T-cell (primary cell): ENCODE measurements at regions not wholly inside any gene's neighbourhood (a gene's known extent, or its start where the extent isn't known, plus 50 kb on each side); places are given as distances from the start of the nearest gene placed in this dataset.
"Not testable (repeated sequence)": the region's sequence is repeated elsewhere in the genome, so short reads cannot be mapped to it uniquely, and the experiment has no call there.

Source experiments
- ATAC-seq, 4 experiments: fragments of 200-7000 bp in 3 of 4; fragments of 150-1000 bp in 1 of 4; cut with Tn5 transposase; replicated peaks in 1 of 4; 1 replicate in 3 of 4; 2 replicates in 1 of 4; pipeline ENCODE4 v1.10.0; 2021; ENCODE audit warnings: moderate library complexity in 3 of 4, mild to moderate bottlenecking in 2 of 4, moderate number of reproducible peaks in 1 of 4
- CTCF ChIA-PET, 2 donors: fragments of 300-600 bp; sonication (Branson Sonifier 250); formaldehyde crosslinking; loops; one replicate each; lab custom pipeline; 2022; ENCODE audit warnings: antibody characterized with exemption in 2 of 2; lab: Charles Lee
- POLR2A ChIA-PET, 2 donors: fragments of 300-600 bp; sonication (Branson Sonifier 250); formaldehyde crosslinking; loops; one replicate each; lab custom pipeline; 2022; ENCODE audit warnings: antibody characterized with exemption in 2 of 2; lab: Charles Lee
- DNase-seq, 35 experiments: peaks; one replicate each; pipeline versions ENCODE4 v3.0.0 to v3.0.0-alpha.2; 2013 to 2023
- H3K27ac ChIP-seq: one replicate; pipeline ENCODE4 v1.5.1; 2013; ENCODE audit warnings: low read length
- H3K27me3 ChIP-seq, 2 experiments: replicated peaks in 1 of 2; 1 replicate in 1 of 2; 2 replicates in 1 of 2; pipeline versions ENCODE4 v1.6.1 to v1.7.0; 2013; ENCODE audit warnings: low read length in 1 of 2, mixed read lengths in 1 of 2; ENCODE audit not compliant: control insufficient read depth in 2 of 2, insufficient read depth in 2 of 2; ENCODE audit errors: extremely low read depth in 1 of 2
- H3K36me3 ChIP-seq, 2 donors: 1 replicate in 1 of 2; 2 replicates in 1 of 2; pipeline versions ENCODE4 v1.6.1 to v1.7.0; 2013; ENCODE audit warnings: low read length in 1 of 2; ENCODE audit not compliant: control insufficient read depth in 2 of 2, insufficient read depth in 1 of 2; ENCODE audit errors: extremely low read depth in 1 of 2
- H3K4me1 ChIP-seq, 2 experiments: 1 replicate in 1 of 2; 2 replicates in 1 of 2; pipeline versions ENCODE4 v1.6.1 to v1.7.0; 2013; ENCODE audit warnings: low read length in 2 of 2, mixed read lengths in 1 of 2; ENCODE audit not compliant: insufficient read depth in 2 of 2, control insufficient read depth in 1 of 2; ENCODE audit errors: extremely low read depth in 1 of 2
- H3K4me3 ChIP-seq, 2 donors: 1 replicate in 1 of 2; 2 replicates in 1 of 2; pipeline versions ENCODE4 v1.5.1 to v1.7.0; 2013; ENCODE audit warnings: mild to moderate bottlenecking in 2 of 2, low read length in 1 of 2, moderate library complexity in 1 of 2; ENCODE audit not compliant: control insufficient read depth in 1 of 2; ENCODE audit errors: extremely low read depth in 1 of 2
- H3K9me3 ChIP-seq: 2 replicates; pipeline ENCODE4 v1.7.0; 2013
- H3K27ac Mint-ChIP-seq, 2 donors: one replicate each; pipeline ENCODE4 v1.8.0; 2020 to 2021; ENCODE audit warnings: mild to moderate bottlenecking in 2 of 2, mixed read lengths in 2 of 2
- H3K27me3 Mint-ChIP-seq, 2 donors: one replicate each; pipeline ENCODE4 v1.8.0; 2021 to 2022; ENCODE audit warnings: mixed read lengths in 2 of 2
- H3K36me3 Mint-ChIP-seq: one replicate; pipeline ENCODE4 v1.8.0; 2021; ENCODE audit warnings: mixed read lengths
- H3K4me1 Mint-ChIP-seq, 3 donors: one replicate each; pipeline ENCODE4 v1.8.0; 2020 to 2022; ENCODE audit warnings: mixed read lengths in 3 of 3, mild to moderate bottlenecking in 1 of 3
- H3K4me3 Mint-ChIP-seq, 3 donors: one replicate each; pipeline ENCODE4 v1.8.0; 2020 to 2022; ENCODE audit warnings: mild to moderate bottlenecking in 3 of 3, mixed read lengths in 3 of 3, moderate library complexity in 3 of 3
- H3K9me3 Mint-ChIP-seq, 3 donors: one replicate each; pipeline ENCODE4 v1.8.0; 2020 to 2022; ENCODE audit warnings: mixed read lengths in 3 of 3
- WGBS: methylation state at CpG from one replicate; pipeline ENCODE4 v1.1.5; 2013; ENCODE audit warnings: missing lambda C conversion rate; ENCODE audit not compliant: insufficient coverage; 5-methylcytosine and 5-hydroxymethylcytosine counted together

DNA sequence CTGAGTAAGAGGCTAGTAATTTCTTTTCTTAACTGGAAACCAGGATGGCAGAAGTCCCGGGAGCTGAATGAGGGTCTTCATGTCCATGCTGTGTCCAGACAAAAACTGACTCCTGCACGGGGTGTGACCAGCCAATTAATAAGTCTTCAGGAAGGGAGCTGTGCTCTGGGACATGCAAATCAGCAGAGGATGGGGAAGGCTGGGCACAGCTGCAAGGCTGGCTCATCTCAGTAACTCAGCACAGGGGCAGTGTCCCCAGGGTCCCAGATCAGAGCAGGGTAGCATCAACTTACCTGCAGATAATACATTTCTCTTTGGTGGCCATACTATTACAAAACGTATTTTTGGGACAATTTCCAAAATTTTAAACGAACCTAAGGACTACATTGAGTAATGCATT lies 595.6 kb downstream of the RPIA start:
- H3K4me1 ChIP-seq, H3K36me3 Mint-ChIP-seq, H3K9me3 ChIP-seq, H3K27ac Mint-ChIP-seq, H3K4me1 Mint-ChIP-seq, H3K4me3 Mint-ChIP-seq, DNase-seq, H3K27ac ChIP-seq, POLR2A ChIA-PET, H3K9me3 Mint-ChIP-seq, H3K27me3 ChIP-seq, ATAC-seq, H3K4me3 ChIP-seq, H3K36me3 ChIP-seq, CTCF ChIA-PET, H3K27me3 Mint-ChIP-seq: not testable (repeated sequence)
- WGBS: no CpG with 5 or more reads among the region's 4 CpGs

DNA sequence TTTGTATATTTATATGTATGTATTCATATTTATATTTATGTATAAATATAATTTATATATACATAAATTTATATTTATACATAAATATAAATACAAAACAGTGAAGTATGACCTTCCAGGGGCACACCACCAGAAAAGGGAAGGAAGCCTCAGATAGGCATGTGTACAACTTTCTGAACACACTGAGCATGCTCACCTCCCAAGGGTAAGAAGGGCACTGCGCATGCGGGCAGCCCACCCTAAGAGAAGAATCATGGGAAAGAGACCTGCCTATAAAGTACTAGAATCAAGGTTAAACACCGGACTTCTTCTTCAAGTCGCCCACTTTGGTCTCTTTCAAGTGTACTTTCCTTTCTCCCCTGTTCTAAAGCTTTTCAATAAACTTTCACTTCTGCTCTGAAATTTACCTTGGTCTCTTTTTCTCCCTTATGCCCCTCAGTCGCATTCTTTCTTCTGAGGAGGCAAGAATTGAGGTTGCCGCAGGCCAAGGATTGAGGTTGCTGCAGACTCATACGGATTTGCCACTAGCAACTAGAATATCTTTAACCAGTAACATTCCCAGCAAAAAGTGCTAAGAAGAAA lies 600.3 kb downstream of the RPIA start:
- H3K4me1 Mint-ChIP-seq, H3K4me1 ChIP-seq, H3K9me3 Mint-ChIP-seq, H3K27ac Mint-ChIP-seq, H3K36me3 ChIP-seq, DNase-seq, ATAC-seq, H3K36me3 Mint-ChIP-seq, H3K4me3 ChIP-seq, H3K27me3 ChIP-seq, H3K27me3 Mint-ChIP-seq, H3K9me3 ChIP-seq, H3K27ac ChIP-seq, POLR2A ChIA-PET, H3K4me3 Mint-ChIP-seq, CTCF ChIA-PET: not testable (repeated sequence)
- WGBS: no CpG with 5 or more reads among the region's 7 CpGs

DNA sequence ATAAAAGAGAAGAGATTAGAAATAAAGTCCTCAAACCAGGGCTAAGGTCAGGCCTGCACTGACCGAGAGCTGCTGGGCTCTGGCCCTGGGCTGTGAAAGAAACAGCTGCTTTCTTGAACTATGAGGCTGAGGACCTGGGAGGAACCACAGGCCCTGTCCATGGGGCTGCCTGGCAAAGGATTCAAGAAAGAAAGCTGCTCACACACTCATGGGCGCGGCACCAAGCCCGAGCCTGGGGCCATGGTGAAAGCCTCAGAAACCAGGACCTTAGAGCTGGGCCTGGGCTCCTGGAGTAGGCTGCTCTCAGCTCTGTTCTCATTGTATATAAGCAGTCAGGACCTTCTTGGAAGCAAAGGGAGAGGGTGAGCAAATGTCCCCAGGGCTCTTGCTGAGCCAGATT lies 601.9 kb downstream of the RPIA start:
- H3K4me1 ChIP-seq, H3K36me3 ChIP-seq, DNase-seq, H3K4me1 Mint-ChIP-seq, H3K9me3 ChIP-seq, H3K27me3 Mint-ChIP-seq, H3K27ac ChIP-seq, H3K9me3 Mint-ChIP-seq, ATAC-seq, H3K27ac Mint-ChIP-seq, H3K36me3 Mint-ChIP-seq, H3K4me3 Mint-ChIP-seq, CTCF ChIA-PET, POLR2A ChIA-PET, H3K4me3 ChIP-seq, H3K27me3 ChIP-seq: not testable (repeated sequence)
- no CpG with 5 or more reads among the region's 4 CpGs for whole genome bisulfite sequencing

DNA sequence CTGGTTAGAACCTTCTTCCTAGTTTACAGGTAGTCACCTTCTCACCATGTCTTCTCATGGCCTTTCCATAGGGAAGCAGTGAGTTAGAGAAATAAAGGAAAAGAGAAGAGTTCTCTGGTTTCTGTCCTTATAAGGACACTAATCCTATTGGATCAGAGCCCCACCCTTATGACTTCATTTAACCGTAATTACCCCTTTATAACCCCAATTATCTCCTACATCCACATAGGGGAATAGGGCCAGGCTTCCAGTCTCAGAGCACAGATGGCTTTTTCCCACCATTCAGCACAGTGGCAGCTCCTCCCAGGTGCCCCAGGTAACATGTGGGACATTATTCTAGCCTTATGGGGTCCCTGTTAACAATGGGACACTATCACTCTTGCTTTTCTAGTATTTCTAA lies 602.9 kb downstream of the RPIA start:
- H3K27me3 Mint-ChIP-seq, CTCF ChIA-PET, H3K9me3 Mint-ChIP-seq, H3K9me3 ChIP-seq, POLR2A ChIA-PET, ATAC-seq, H3K36me3 Mint-ChIP-seq, H3K4me3 Mint-ChIP-seq, H3K27ac Mint-ChIP-seq, H3K27me3 ChIP-seq, H3K27ac ChIP-seq, DNase-seq, H3K4me1 Mint-ChIP-seq, H3K36me3 ChIP-seq, H3K4me1 ChIP-seq, H3K4me3 ChIP-seq: not testable (repeated sequence)
- WGBS: no CpG with 5 or more reads among the region's 1 CpG

DNA sequence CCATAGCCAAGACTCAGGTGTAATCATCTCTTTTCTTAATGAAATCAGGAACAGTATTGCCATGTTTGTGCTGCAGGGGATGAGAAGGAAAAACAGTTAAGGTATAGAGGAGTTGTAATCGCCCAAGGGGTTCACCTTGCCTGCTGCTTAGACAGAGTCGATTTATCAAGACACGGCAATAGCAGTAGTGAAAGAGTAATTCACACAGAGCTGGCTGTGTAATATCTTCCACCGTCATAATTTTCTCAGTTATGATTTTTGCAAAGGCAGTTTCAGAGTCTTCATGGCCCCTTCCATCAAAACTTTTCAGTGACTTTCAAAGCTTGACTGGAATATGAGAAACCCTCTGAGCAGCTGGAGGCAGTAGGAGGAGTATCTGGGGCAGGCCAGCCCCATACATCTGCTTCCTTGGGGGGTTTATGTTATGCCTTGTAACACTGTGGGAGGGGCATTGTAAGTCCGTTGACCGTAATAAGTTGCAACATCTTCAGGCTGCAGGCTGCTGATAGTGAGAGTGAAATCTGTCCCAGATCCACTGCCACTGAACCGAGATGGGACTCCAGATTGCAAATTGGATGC lies 605.4 kb downstream of the RPIA start:
- H3K36me3 ChIP-seq, H3K4me3 Mint-ChIP-seq, H3K4me3 ChIP-seq, H3K4me1 ChIP-seq, H3K9me3 Mint-ChIP-seq, H3K9me3 ChIP-seq, H3K27me3 ChIP-seq, POLR2A ChIA-PET, H3K4me1 Mint-ChIP-seq, H3K27ac Mint-ChIP-seq, ATAC-seq, CTCF ChIA-PET, H3K27ac ChIP-seq, DNase-seq, H3K27me3 Mint-ChIP-seq, H3K36me3 Mint-ChIP-seq: not testable (repeated sequence)
- WGBS: no CpG with 5 or more reads among the region's 7 CpGs

DNA sequence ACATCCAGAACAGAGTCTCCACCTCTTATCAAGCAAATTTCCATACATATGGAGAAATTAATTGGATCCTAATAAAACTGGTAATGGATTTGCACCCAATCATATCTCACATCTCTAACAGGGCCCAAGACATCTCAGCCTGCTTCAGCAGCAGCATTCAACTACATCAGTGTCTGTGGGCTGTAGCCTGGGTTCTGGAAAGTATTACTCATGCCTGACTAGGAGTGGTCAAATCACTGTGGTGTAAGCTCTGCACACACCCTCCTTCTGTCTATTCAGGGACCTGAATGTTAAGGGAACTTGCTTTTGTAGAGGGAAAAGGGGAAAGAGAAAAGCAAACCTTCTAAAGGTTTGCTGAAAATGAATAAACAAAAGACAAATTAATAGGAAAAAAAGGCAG lies 607.7 kb downstream of the RPIA start:
- H3K36me3 Mint-ChIP-seq, H3K27ac Mint-ChIP-seq, H3K9me3 Mint-ChIP-seq, H3K4me1 ChIP-seq, H3K36me3 ChIP-seq, H3K27me3 ChIP-seq, H3K4me1 Mint-ChIP-seq, POLR2A ChIA-PET, H3K4me3 Mint-ChIP-seq, DNase-seq, H3K27me3 Mint-ChIP-seq, H3K9me3 ChIP-seq, ATAC-seq, H3K4me3 ChIP-seq, CTCF ChIA-PET, H3K27ac ChIP-seq: not testable (repeated sequence)

DNA sequence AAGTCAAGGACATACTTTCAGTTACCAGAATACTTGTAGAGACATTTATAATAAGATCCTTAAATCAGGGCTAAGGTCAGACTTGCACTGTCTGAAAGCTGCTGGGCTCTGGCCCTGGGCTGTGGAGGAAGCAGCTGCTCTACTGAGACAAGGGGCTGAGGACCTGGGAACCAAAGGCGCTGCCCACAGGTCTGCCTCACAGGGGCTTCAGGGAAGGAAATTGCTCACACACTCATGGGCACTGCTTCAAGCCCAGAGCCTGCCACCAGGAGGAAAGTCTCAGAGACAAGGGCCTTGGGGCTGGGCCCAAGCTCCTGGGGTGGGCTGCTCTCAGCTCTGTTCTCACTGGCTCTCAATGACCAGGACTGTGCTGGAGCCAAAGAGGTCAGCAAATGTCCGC lies 614.1 kb downstream of the RPIA start:
- H3K9me3 Mint-ChIP-seq, POLR2A ChIA-PET: not testable (repeated sequence)

More for the DNA sequence above, 614.1 kb downstream of the RPIA start:
- H3K4me3 Mint-ChIP-seq, H3K4me1 ChIP-seq, H3K4me3 ChIP-seq, H3K27ac ChIP-seq, H3K27me3 ChIP-seq, H3K27ac Mint-ChIP-seq, H3K4me1 Mint-ChIP-seq, H3K27me3 Mint-ChIP-seq, H3K36me3 ChIP-seq, H3K9me3 ChIP-seq, ATAC-seq, DNase-seq, CTCF ChIA-PET, H3K36me3 Mint-ChIP-seq: not testable (repeated sequence)
- no CpG with 5 or more reads among the region's 2 CpGs for WGBS
